Fibroblast of the aortic adventitia (primary cell): ENCODE measurements at regions not wholly inside any gene's neighbourhood (a gene's known extent, or its start where the extent isn't known, plus 50 kb on each side); places are given as distances from the start of the nearest gene placed in this dataset.

ENCODE experiments used
- DNase-seq: peaks from one replicate; pipeline ENCODE4 v3.0.0-alpha.2; 2010; ENCODE audit warnings: low read depth
- H3K4me3 ChIP-seq: 2 replicates; pipeline ENCODE4 v1.5.1; 2011; ENCODE audit warnings: low read depth, mild to moderate bottlenecking, control low read depth, low read length, moderate library complexity
- CTCF ChIP-seq: IDR thresholded peaks from 2 replicates; pipeline ENCODE4 v1.5.1; 2011; ENCODE audit warnings: mild to moderate bottlenecking, low read length, control low read depth, inconsistent platforms; ENCODE audit not compliant: insufficient read depth

GRCh38 chr18:61273533-61273932 is 59.7 kb upstream of the CDH20 start:
- no peak for DNase-seq
- TF ChIP-seq CTCF = no peak
- H3K4me3 ChIP-seq = no peak overlapping the region

- DNase-seq = no peak
- TF ChIP-seq CTCF = no peak
- no peak overlapping the region for H3K4me3 ChIP-seq
Observed at GRCh38 chr18:61274416-61274960, 58.7 kb upstream of the CDH20 start.

DNA sequence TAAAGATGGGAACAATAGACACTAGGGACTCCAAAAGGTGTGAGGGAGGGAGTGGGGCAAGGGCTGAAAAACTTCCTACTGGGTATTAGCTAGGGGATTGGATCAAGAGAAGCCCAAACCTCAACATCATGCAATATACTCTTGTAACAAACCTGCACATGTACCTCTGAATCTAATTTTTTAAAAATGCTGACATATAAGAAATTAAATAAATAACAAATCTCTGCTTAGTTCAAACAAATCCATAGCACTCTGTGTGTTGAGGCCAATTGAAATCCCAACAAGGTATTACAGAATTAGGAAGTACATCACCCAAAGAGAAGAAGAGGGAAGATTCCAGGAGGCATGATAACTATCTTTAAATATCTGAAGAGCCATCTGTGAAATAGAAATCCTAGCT is 55.4 kb upstream of the CDH20 start:
- TF ChIP-seq CTCF = no peak
- no peak overlapping the region for H3K4me3 ChIP-seq
- DNase-seq = no peak

DNA sequence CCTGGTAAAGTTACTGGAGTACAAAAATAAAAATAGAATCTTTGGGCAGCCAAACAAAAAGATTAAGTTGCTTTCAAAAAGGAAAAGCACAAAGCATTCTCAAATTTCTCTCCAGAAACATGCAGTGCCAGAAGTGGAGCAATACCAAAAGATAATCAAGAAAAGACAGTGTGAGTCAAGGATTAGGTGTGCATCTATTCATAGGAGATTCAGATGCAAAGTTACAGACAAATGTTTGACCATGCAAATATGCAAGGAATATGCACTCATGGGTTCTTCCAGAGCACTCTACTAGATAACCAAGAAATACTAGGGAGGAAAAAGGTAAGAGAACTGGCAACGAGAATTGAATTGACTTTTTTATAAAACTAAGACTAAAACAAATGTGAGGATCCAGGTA is 51.8 kb upstream of the CDH20 start:
- TF ChIP-seq CTCF = no peak
- H3K4me3 ChIP-seq = no peak overlapping the region
- no peak for DNase-seq

- peak; percentile 2 for DNase-seq
- H3K4me3 ChIP-seq = no peak overlapping the region
- TF ChIP-seq CTCF = no peak
Observed at GRCh38 chr18:61282926-61283325, 50.3 kb upstream of the CDH20 start.
